GM12864 (cell line): ENCODE measurements at regions not wholly inside any gene's neighbourhood (a gene's known extent, or its start where the extent isn't known, plus 50 kb on each side); places are given as distances from the start of the nearest gene placed in this dataset.

ENCODE experiments used
- DNase-seq: peaks from one replicate; pipeline ENCODE4 v3.0.0-alpha.2; 2011; ENCODE audit warnings: low read depth
- H3K4me3 ChIP-seq: 2 replicates; pipeline ENCODE4 v1.5.1; 2011; ENCODE audit warnings: mild to moderate bottlenecking, low read depth, low read length, control low read depth
- TF ChIP-seq, protein P1 (sequence below): IDR thresholded peaks from 2 replicates; pipeline ENCODE4 v1.5.1; 2011; ENCODE audit warnings: low read depth, mild to moderate bottlenecking, moderate library complexity, low read length, control low read depth, inconsistent platforms; ENCODE audit errors: missing control alignments

DNA sequence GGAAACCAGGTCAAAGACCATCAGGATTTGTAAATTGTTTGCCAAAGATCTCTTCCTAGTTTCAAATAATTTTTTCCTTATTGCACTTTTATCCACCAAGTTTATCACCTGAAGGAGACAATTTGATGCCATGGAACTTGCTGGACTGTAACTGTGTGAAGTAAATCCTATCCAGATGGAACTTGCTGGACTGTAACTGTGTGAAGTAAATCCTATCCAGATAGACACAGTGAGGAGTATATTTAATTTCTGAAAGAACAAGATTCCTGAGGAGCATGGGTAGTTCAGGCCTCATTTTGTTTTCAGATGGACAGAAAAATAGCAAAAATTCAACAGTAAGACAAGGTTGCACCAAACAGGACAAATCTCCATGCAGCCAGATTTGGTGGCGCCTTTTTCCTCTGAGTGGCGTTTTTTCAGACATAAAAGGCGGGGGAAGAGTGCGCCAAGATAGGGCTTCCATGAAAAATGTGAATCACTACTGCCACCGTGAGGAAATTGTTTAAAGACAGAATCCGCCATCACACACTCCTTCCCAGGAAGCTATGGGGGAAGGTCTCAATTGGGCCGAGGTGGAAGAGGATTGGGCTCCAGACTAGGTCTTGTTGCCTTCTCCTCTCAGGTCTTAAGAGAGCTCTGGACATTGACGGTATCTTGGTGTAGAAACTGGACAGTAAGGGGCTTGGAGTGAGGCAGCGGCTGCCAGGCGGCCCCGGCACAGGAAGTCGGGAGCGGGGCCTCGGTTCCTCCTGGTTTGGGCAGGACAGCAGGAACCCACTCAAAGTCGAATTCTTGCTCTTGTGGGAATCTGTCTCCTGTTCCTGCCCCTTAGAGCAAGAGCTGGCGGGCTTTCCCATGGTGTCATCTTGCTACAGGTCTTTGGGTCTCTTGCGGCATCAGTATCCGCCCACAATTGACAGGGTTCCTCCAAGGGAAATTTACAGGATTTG is 234.7 kb downstream of the OR13H1 start:
- TF ChIP-seq, protein P1, sequence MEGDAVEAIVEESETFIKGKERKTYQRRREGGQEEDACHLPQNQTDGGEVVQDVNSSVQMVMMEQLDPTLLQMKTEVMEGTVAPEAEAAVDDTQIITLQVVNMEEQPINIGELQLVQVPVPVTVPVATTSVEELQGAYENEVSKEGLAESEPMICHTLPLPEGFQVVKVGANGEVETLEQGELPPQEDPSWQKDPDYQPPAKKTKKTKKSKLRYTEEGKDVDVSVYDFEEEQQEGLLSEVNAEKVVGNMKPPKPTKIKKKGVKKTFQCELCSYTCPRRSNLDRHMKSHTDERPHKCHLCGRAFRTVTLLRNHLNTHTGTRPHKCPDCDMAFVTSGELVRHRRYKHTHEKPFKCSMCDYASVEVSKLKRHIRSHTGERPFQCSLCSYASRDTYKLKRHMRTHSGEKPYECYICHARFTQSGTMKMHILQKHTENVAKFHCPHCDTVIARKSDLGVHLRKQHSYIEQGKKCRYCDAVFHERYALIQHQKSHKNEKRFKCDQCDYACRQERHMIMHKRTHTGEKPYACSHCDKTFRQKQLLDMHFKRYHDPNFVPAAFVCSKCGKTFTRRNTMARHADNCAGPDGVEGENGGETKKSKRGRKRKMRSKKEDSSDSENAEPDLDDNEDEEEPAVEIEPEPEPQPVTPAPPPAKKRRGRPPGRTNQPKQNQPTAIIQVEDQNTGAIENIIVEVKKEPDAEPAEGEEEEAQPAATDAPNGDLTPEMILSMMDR, result no peak
- no peak for DNase-seq
- H3K4me3 ChIP-seq, result no peak overlapping the region

- no peak for DNase-seq
- H3K4me3 ChIP-seq, result no peak overlapping the region
- TF ChIP-seq, protein P1, result no peak
Measured at GRCh38 chrX:131779306-131779705, 235.4 kb downstream of the OR13H1 start.

- no peak for DNase-seq
- TF ChIP-seq, protein P1, result no peak
- no peak overlapping the region for H3K4me3 ChIP-seq
Measured at GRCh38 chrX:131779741-131780140, 235.9 kb downstream of the OR13H1 start.

GRCh38 chrX:131782646-131783045 is 238.8 kb downstream of the OR13H1 start:
- TF ChIP-seq, protein P1, result no peak
- no peak for DNase-seq

GRCh38 chrX:131783555-131784308 is 239.4 kb upstream of the STK26 start:
- no peak for DNase-seq
- H3K4me3 ChIP-seq, result no peak overlapping the region
- TF ChIP-seq, protein P1, result no peak

More at GRCh38 chrX:131782646-131783045, 238.8 kb downstream of the OR13H1 start:
- H3K4me3 ChIP-seq, result no peak overlapping the region

GRCh38 chrX:131789664-131790063 is 233.4 kb upstream of the STK26 start:
- no peak for DNase-seq
- TF ChIP-seq, protein P1, result no peak

More at GRCh38 chrX:131789664-131790063, 233.4 kb upstream of the STK26 start:
- H3K4me3 ChIP-seq, result no peak overlapping the region
